ENCODE measurements at regions not wholly inside any gene's neighbourhood (a gene's known extent, or its start where the extent isn't known, plus 50 kb on each side); places are given as distances from the start of the nearest gene placed in this dataset.
"Not testable (repeated sequence)": the region's sequence is repeated elsewhere in the genome, so short reads cannot be mapped to it uniquely, and the experiment has no call there.

DNA sequence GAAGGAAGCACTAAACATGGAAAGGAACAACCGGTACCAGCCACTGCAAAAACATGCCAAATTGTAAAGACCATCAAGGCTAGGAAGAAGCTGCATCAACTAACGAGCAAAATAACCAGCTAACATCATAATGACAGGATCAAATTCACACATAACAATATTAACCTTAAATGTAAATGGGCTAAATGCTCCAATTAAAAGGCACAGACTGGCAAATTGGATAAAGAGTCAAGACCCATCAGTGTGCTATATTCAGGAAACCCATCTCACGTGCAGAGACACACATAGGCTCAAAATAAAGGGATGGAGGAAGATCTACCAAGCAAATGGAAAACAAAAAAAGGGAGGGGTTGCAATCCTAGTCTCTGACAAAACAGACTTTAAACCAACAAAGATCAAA, 126.3 kb upstream of the CAV2 start:
- DNase-seq (ENCODE audit: low read depth) = not testable (repeated sequence)

DNA sequence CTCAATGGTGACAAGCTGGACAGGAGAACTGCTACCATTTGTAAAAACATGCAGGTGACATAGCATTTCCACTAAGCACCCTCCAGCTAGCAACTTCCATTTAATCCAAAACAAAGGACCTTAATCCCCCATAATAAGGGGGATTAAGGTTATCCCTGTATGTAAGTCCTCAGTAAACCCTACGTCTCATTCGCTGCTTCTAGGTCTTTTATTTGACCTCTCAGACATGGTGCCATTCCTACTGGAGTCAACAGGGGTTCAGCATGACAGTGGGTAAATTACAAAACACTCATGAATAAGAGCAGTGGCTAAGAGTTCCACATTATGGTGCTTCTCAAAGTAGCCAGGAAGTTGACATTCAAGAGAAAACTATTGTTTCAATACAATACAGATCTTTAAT, 121.8 kb upstream of the CAV2 start:
- no peak for DNase-seq (ENCODE audit: low read depth)

DNA sequence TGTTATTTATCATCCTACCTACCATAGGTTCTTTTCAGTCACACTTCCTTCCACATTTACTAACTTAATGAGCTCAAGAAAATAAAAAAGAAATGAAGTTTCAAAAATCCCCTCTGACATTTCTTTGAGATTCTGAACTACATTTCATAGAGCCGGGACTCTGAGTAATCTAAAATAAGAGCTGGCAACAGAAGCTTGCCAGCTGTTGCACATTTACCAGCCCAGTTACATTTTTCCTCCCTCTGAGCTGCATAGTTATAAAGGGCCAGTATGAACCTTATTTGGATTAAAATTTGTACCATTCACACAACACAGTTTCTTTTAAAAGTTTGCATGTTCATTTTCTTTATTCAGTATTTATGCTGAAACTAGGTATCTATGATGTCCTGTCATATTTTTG, 119.5 kb upstream of the CAV2 start:
- no peak for DNase-seq (ENCODE audit: low read depth)

DNA sequence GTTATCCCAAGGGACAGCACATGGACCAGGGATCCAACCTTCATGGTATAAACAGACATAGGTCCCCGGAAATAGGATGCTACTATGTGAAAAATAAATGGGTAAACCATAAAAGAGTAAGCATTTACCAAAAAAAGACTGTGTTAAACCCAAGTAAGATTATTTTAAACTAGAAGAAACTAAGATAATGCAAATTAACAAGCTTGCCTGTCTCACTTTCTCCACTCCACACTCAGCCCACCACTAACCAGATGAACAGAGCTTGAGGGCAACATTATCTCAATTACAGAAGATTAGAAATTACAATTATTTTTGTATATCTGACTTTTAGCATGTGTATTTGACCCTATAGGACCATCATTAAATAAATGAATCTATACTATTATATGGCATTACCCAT, 117.2 kb upstream of the CAV2 start:
- no peak for DNase-seq (ENCODE audit: low read depth)

DNA sequence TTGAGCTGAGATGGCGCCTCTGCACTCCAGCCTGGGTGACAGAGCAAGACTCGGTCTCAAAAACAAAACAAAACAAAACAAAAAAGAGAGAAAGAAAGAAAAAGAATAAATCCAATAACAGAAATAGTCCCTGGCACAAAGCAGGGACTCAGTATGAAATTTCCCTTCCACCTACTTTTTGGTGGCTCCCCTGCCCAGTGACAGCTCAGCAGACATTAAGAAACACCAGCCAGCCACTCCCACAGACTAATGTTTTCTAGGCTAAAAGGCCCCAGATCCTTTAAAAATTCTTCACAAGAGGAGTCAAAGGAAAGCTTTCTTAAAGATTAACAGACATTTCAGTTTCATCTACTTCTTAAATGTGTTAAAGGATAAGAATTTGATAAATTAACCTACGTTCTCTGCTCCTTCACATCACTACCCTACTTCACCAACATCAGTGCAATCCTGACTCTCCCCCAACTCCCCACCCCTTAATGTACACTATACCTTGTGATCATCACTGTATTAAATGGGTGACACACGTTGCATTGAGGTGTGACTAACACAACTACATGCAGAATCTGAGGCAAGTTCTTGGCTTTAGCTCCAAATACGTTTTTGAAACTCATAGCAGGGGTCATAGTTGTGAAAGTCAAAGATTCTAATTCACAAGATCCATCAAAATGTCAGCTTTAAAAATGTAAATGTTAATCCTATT, 114.5 kb upstream of the CAV2 start:
- no peak for DNase-seq (ENCODE audit: low read depth)

DNA sequence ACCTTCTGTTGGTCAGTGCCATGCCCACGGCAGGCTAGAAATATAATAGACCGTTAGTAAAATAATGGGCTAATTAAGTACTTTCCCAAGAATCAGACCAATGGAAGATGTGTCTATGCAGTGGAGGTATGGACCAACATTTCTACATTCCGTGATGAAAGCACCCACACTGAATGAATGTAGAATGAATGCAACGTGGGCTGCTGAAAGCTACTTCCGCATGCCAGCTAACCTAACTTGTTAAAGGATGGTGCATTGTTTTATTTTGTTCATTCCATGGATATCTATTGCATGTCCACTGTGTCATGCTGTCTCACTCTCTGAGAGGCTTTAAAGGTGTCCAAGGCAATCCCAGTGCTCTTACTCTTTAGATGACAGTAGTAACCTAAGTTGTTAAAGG, 112.9 kb upstream of the CAV2 start:
- no peak for DNase-seq (ENCODE audit: low read depth)

DNA sequence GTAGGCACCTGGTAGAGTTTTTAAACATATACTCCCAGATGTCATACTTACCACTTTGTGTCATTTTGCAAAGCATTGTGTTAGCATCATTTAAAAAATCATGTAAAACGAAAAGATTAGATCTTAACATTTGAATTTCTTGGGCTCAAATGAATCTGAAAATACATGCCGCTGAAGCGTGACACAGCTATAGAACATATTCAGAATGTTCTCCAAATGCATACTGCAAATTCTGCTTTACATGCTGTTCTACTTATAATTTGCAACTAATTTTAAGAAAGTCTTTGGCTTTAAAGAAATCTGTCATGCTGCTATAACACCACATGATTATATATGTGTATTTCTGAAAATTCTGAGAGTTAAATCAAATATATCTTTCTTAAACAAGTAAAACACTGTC, 109.2 kb upstream of the CAV2 start:
- DNase-seq (ENCODE audit: low read depth) = no peak

DNA sequence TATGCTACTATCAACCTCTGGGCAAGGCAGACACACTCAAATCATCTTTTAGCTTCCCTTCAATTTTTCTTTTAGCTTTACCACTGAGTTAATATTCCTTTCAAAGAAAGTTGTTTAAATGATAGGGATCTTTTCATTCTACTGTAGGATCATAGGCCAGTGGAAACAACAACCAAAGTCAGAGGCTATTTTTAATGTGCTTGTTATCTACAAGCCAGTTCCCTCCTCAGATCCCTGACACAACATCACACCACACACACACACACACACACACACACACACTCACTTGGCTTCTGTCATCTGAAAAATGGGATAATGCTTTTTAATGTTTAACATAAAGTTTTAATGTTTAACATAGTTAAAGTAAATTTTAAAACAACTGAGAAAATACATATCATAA, 106.7 kb upstream of the CAV2 start:
- no peak for DNase-seq (ENCODE audit: low read depth)

DNA sequence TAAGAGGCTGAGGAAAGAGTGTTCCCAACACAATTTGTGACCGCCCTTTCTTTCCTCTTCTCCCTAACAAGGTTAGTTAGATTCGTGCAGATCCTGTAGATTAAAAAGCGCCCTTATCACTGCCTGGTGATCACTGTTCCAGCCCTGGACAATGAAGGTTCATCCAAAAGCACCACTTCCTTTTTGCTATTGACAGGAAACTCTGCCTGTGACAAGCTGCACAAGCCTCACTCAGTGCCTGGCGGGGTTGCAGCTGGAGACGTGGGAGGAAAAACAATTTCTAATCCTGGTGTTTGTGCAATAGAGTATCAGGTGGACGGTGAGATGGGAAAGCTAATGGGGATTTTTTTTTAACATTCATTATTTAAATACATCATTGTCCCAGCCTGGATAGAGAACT, 105.9 kb upstream of the CAV2 start:
- peak; percentile 52 for DNase-seq (ENCODE audit: low read depth)

DNA sequence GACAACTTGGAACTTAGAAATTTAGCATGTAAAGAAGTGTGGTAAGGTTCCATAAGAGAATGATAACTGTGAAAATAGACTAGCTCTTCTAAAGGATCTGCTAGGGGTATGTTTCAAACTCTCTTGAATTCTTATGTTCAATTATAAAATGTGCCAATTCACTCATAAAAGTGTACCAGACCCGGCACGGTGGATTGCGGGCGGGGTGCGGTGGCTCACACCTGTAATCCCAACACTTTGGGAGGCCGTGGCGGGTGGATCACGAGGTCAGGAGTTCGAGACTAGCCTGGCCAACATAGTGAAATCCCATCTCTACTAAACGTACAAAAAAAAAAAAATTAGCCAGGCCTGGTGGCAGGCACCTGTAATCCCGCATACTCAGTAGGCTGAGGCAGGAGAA, 105.4 kb upstream of the CAV2 start:
- DNase-seq (ENCODE audit: low read depth) = no peak

DNA sequence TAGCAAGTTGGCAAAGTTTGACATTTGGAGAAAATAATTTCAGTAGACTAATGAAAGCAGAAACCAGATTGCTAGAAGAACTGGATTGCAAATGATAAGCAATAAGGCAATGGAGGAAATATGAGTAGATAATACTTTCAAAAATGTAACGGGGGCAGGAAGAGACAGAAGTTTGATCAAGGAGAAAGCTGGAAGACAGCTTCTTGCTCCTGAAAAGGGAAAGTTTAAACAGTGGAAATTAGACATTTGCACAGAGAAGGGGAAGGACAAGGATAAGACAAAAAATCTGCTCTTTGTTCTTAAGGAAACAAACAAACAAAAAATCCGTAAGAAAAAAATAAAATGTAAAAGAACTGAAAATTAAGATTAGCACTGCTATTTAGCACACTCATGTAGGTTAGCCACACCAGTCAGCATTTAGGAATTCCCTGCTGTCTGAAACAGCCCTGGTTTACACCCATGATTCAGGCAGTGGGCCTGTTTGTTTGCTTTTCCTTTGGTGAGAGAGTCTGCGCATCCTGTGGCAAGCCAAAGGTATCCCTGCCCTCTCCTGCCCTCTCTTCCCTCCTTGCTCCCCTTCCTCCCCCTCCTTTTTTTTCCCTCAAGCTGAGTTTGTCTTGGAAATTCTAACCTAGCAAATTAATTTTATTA, 104.3 kb upstream of the CAV2 start:
- peak; percentile 98 for DNase-seq (ENCODE audit: low read depth)

DNA sequence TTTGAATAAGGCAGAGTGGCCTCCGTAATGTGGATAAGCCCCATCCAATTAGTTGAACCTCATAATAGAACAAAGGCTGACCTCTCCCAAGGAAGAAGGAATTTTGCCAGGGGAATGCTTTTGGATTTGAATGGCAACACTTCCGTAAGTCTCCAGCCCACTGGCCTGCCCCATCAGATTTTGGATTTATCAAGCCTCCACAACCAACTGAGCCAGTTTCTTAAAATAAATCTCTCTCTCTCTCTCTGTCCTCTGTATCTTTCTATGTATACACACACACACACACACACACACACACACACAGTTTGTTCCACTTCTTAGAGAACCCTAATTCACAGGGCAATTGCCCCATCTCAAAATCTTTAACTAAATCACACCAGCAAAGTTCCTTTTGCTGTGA, 100.9 kb upstream of the CAV2 start:
- DNase-seq (ENCODE audit: low read depth) = no peak

DNA sequence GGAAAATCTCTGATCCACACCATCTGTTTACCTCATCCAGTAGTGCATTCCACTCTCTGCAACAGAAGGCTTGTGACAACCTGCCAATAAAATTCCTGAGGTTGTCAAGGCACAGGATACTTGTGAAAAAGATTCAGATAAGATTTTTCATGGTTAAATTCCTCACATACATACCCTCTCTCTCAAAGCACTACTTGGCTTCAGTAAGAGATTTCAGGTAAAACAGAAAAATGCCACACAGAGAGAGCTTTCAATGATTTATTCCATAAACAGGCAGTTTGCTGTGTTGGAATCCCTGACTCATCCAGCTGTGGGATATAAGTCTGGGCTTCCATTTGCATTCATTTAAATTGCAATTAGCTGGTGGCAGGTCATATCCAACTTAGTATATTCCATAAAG, 99.7 kb upstream of the CAV2 start:
- peak; percentile 57 for DNase-seq (ENCODE audit: low read depth)

DNA sequence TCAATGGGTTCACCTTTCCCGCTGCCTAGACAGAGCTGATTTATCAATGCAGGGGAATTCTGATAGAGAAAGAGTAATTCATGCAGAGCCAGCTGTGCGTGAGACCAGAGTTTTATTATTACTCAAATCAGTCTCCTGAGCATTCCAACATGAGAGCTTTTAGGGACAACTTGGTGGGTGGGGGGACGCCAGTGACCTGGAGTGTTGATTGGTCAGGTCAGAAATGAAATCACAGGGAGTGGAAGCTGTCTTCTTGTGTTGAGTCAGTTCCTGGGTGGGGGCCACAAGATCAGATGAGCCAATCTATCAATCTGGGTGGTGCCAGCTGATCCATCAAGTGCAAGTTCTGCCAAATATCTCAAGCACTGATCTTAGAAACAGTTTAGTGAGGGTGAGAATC, 99.0 kb upstream of the CAV2 start:
- no peak for DNase-seq (ENCODE audit: low read depth)

DNA sequence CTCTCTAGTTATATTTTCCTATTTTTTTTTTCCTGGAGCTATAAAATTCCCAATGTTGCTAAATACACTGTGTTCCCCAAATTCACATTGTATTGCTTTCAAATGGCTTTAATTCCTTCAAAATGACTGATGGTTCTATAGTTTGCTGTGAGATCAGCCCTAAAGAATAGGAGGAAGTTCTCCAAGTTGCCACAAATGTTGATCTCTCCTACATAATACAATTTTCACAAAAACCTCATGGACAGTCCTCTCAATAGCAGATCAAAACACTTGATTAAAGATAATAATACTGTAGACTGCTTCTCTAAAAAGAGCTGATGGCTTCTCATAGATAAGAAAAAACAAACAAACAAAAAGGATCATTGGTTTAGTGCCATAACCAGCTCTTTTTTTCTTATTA, 97.8 kb upstream of the CAV2 start:
- DNase-seq (ENCODE audit: low read depth) = no peak

DNA sequence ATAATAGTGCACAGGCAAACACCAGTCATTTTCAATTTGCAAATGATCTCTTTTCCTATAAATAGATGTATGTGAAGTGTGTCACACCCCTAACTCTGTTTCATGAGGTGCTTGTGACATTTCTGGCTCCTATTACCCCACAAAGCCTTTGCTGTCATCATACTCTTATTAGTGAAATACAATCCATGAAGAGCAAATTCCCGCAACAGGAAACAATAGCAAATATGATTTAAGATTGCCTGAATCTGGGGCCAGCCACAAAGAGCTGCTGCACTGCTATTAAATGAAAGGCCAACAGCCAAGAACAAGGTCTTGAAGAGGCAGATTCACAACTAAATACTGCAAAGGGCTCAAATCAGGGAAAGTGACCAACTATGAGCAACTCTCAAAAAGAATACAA, 96.3 kb upstream of the CAV2 start:
- no peak for DNase-seq (ENCODE audit: low read depth)

DNA sequence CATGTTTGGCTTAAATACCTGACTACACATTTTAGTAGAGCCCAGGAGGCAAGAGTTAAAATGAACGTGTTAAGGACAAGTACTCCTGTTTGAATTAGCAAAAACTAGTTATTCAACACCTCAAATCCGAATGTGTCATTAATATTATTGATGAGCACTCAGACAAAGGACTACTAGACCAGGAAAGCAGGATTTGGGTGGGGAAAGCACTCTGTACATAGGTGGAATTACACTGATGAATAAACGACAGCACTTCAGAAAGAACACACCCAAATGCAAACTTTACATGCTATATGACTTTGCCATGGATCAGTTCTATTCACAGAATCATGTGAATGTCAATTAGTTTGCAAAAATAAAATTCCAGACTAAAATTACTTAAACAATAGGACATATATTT, 95.1 kb upstream of the CAV2 start:
- no peak for DNase-seq (ENCODE audit: low read depth)

DNA sequence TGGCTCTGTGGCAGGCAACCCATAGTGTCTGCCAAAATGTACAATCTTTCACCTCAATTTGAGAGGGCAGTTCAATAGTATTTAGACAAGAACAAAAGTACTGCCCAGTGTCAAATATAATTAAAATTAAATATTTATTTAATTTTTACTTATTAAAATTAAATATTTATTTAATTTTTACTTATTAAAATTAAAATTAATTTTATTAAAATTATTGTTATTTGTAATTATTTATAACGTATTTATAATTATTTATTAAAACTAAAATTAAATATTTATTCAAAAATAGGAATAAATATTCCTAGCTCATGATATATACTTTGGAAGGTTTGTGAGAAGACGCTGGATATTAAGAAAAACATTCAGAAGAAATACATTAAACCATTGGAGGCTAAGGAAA, 93.7 kb upstream of the CAV2 start:
- DNase-seq (ENCODE audit: low read depth) = no peak

DNA sequence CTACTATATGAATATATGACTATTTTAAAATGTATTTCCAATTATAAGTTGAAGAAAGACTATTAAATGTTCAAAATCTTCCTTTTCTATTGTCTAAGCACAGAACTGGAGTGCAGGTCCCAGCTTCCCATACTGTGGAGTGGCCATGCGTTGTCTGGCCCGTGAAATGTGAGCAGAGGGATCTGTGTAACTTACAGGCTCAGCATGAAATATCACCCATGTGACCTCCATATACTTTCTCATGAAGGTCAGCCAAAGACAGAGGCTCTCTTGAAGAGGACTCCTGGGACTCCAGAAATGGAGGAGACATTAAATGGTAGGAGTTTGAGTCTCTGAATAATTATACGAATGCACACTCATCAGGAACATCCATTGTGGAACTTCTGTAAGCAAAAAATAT, 92.4 kb upstream of the CAV2 start:
- DNase-seq (ENCODE audit: low read depth) = no peak

DNA sequence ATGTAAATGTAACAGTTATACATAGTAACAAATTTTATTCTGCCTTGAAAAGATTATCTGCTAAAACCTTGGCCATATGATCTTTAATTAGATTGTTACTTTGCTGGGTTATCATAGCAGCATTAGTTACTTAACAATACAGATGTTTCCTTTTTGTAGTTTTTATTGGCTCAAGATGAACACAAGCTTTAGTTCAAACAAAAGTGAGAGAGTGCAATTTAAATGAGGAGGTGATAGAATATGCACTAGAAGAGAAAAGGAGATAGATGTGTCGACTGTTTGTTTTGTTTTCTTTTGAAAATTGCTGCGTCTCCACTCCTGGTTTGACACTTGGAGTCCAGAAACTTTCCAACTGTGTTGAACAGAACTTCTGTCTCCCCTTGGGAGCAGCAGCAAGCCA, 91.4 kb upstream of the CAV2 start:
- no peak for DNase-seq (ENCODE audit: low read depth)

DNA sequence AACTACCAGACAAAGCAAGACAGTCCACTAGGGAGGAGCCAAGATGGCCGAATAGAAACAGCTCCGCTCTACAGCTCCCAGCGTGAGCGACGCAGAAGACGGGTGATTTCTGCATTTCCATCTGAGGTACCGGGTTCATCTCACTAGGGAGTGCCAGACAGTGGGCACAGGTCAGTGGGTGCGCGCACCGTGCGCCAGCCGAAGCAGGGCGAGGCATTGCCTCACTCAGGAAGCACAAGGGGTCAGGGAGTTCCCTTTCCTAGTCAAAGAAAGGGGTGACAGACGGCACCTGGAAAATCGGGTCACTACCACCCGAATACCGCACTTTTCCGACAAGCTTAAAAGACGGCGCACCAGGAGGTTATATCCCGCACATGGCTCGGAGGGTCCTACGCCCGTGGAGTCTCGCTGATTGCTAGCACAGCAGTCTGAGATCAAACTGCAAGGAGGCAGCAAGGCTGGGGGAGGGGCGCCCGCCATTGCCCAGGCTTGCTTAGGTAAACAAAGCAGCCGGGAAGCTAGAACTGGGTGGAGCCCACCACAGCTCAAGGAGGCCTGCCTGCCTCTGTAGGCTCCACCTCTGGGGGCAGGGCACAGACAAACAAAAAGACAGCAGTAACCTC, 90.6 kb upstream of the CAV2 start:
- not testable (repeated sequence) for DNase-seq (ENCODE audit: low read depth)

DNA sequence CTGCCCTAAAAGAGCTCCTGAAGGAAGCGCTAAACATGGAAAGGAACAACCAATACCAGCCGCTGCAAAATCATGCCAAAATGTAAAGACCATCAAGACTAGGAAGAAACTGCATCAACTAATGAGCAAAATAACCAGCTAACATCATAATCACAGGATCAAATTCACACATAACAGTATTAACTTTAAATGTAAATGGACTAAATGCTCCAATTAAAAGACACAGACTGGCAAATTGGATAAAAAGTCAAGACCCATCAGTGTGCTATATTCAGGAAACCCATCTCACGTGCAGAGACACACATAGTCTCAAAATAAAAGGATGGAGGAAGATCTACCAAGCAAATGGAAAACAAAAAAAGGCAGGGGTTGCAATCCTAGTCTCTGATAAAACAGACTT, 88.8 kb upstream of the CAV2 start:
- not testable (repeated sequence) for DNase-seq (ENCODE audit: low read depth)

DNA sequence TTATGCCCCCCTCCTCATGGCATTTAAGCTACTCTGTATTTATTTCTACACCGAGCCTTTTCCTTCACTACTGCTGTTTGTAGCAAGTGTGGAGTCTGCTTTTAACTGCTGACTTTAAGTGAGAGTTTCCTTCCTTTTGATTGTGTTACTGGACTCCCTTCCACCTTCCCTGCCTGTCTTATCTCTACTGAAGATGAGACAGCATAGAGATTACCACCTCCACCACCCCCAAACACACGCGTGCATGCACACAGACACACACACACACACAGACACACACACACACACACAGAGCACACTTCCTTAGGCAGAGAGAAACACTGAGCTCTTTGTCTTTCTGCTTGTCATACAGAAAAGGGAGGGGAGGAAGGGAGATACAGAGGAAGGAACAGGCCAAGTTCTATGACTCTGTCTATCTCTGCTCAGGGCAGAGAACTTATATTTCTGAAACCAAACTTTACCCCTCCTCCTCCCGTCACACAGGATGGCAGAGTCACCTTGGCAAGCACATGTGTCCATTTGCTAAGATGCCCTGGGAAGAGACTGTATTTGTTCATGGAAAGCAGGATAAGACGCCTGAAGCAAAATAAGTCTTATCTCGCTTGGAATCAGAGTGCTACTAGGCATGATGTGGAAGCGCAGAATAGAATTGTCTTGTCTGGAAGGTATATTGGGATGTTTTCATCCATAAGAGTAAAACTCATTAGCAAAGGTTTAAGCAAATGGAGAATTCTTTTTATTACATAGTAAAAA, 81.8 kb upstream of the CAV2 start:
- DNase-seq (ENCODE audit: low read depth) = no peak
